GM23248 (cell line): ENCODE measurements at regions not wholly inside any gene's neighbourhood (a gene's known extent, or its start where the extent isn't known, plus 50 kb on each side); places are given as distances from the start of the nearest gene placed in this dataset.

ENCODE experiments used
- DNase-seq: peaks from one replicate; pipeline ENCODE4 v3.0.0-alpha.2; 2015
- H2AFZ ChIP-seq: fragments of 200-600 bp; sonication (generic); 2 replicates; pipeline ENCODE4 v1.6.1; 2016; ENCODE audit warnings: antibody characterized with exemption
- H3F3A ChIP-seq: fragments of 200-600 bp; sonication (generic); 2 replicates; pipeline ENCODE4 v1.6.1; 2016; ENCODE audit warnings: mild to moderate bottlenecking, antibody characterized with exemption, mixed run types; ENCODE audit not compliant: insufficient read depth
- H3K27ac ChIP-seq: fragments of 200-600 bp; sonication (generic); 2 replicates; pipeline ENCODE4 v1.5.1; 2016; ENCODE audit warnings: mild to moderate bottlenecking
- H3K27me3 ChIP-seq: fragments of 200-600 bp; sonication (generic); replicated peaks from 2 replicates; pipeline ENCODE4 v1.6.1; 2016; ENCODE audit warnings: mild to moderate bottlenecking; ENCODE audit not compliant: insufficient read depth
- H3K36me3 ChIP-seq: fragments of 200-600 bp; sonication (generic); 2 replicates; pipeline ENCODE4 v1.6.1; 2016; ENCODE audit warnings: low read depth, mild to moderate bottlenecking
- H3K4me1 ChIP-seq: fragments of 200-600 bp; sonication (generic); 2 replicates; pipeline ENCODE4 v1.6.1; 2016; ENCODE audit warnings: mild to moderate bottlenecking; ENCODE audit not compliant: insufficient read depth
- H3K4me2 ChIP-seq: fragments of 200-600 bp; sonication (generic); one replicate; pipeline ENCODE4 v1.6.1; 2016; ENCODE audit warnings: mild to moderate bottlenecking; ENCODE audit not compliant: unreplicated experiment
- H3K4me3 ChIP-seq: fragments of 200-600 bp; sonication (generic); 2 replicates; pipeline ENCODE4 v1.5.1; 2016; ENCODE audit warnings: mild to moderate bottlenecking
- H3K79me2 ChIP-seq: fragments of 200-600 bp; sonication (generic); 2 replicates; pipeline ENCODE4 v1.6.1; 2016; ENCODE audit warnings: mild to moderate bottlenecking; ENCODE audit not compliant: insufficient read depth
- H3K9ac ChIP-seq: fragments of 200-600 bp; sonication (generic); 2 replicates; pipeline ENCODE4 v1.6.1; 2016; ENCODE audit warnings: mild to moderate bottlenecking
- H3K9me2 ChIP-seq: fragments of 200-600 bp; sonication (generic); 2 replicates; pipeline ENCODE4 v1.6.1; 2016; ENCODE audit warnings: mixed run types, mild to moderate bottlenecking, moderate library complexity; ENCODE audit not compliant: insufficient read depth
- H3K9me3 ChIP-seq: fragments of 200-600 bp; sonication (generic); one replicate; pipeline ENCODE4 v1.6.1; 2017; ENCODE audit warnings: low read depth
- H4K20me1 ChIP-seq: fragments of 200-600 bp; sonication (generic); 2 replicates; pipeline ENCODE4 v1.6.0; 2016; ENCODE audit not compliant: insufficient read depth
- EZH2 ChIP-seq: fragments of 200-600 bp; sonication (generic); IDR thresholded peaks from 2 replicates; pipeline ENCODE4 v1.6.1; 2018; ENCODE audit warnings: antibody characterized with exemption, mild to moderate bottlenecking; ENCODE audit not compliant: insufficient read depth, poor library complexity, severe bottlenecking
- EZH2phosphoT487 ChIP-seq: fragments of 200-600 bp; sonication (generic); IDR thresholded peaks from 2 replicates; pipeline ENCODE4 v1.6.1; 2018; ENCODE audit warnings: antibody characterized with exemption, moderate library complexity, mild to moderate bottlenecking, low read depth; ENCODE audit not compliant: insufficient read depth
- WGBS, 2 experiments: methylation state at CpG; one replicate each; pipeline ENCODE4 v1.1.6; 2015 to 2017; ENCODE audit warnings: low lambda C conversion rate in 2 of 2, low coverage in 1 of 2; ENCODE audit errors: missing lambda C conversion rate in 2 of 2; 5-methylcytosine and 5-hydroxymethylcytosine counted together
- in situ Hi-C: fragments of 300-500 bp; cut with MboI; formaldehyde crosslinking; loops from 2 replicates; pipeline ENCODE4 v1.15.0; 2020

GRCh38 chr3:194806991-194807630 is 121.4 kb downstream of the FAM43A start:
- H3K27ac ChIP-seq: peak overlapping the region; percentile 64
- 22 to 26% methylated on average over 10 of the region's 10 CpGs for WGBS, 2 experiments
- peaks cover 15% of the 10 kb centered on the region for H3F3A ChIP-seq
- peaks cover 17% of the 10 kb centered on the region; the same call in 1 of the 2 replicates for H3K27me3 ChIP-seq
- peak overlapping the region; percentile 15; the same call in 1 of the 2 replicates for H3K4me3 ChIP-seq
- H3K9me2 ChIP-seq: no peaks in the 10 kb centered on the region
- H3K9ac ChIP-seq: peak overlapping the region; percentile 21; the same call in 1 of the 2 replicates
- peak; percentile 89 for DNase-seq
- in situ Hi-C loops: no loop called here
- TF ChIP-seq EZH2phosphoT487 (no peak), EZH2 (no peak)
- H3K4me2 ChIP-seq: peak overlapping the region; percentile 56
- no peaks in the 10 kb centered on the region for H3K79me2 ChIP-seq
- no peaks in the 10 kb centered on the region for H3K9me3 ChIP-seq
- peaks cover 25% of the 10 kb centered on the region for H3K4me1 ChIP-seq
- no peaks in the 10 kb centered on the region for H4K20me1 ChIP-seq
- no peaks in the 10 kb centered on the region for H3K36me3 ChIP-seq
- H2AFZ ChIP-seq: no peak overlapping the region

- 5 to 11% methylated on average over 3 of the region's 3 CpGs for WGBS, 2 experiments
- TF ChIP-seq EZH2phosphoT487: no peak
- no peak for TF ChIP-seq EZH2
- Histone ChIP-seq H4K20me1 (no peaks in the 10 kb centered on the region), H3F3A (peaks cover 15% of the 10 kb centered on the region), H3K4me3 (no peak overlapping the region), H3K27me3 (0 out of 2 replicates have a peak, but pooled peaks cover 4% of the 10 kb centered on the region), H3K9me3 (no peaks in the 10 kb centered on the region), H3K36me3 (no peaks in the 10 kb centered on the region), H3K79me2 (no peaks in the 10 kb centered on the region), H3K27ac (peak overlapping the region; percentile 20; the same call in 1 of the 2 replicates), H3K4me1 (peaks cover 25% of the 10 kb centered on the region), H3K9me2 (no peaks in the 10 kb centered on the region), H3K4me2 (no peak overlapping the region), H2AFZ (no peak overlapping the region), H3K9ac (no peak overlapping the region)
- in situ Hi-C loops: no loop called here
- peak; percentile 86 for DNase-seq
These were observed 123.0 kb downstream of the FAM43A start for GRCh38 chr3:194808640-194809097.

- H3K9ac ChIP-seq: no peak overlapping the region
- H2AFZ ChIP-seq: no peak overlapping the region
- TF ChIP-seq EZH2phosphoT487 (no peak), EZH2 (no peak)
- H3K4me2 ChIP-seq: no peak overlapping the region
- H4K20me1 ChIP-seq: no peaks in the 10 kb centered on the region
- peaks cover 1% of the 10 kb centered on the region; the same call in 1 of the 2 replicates for H3K27me3 ChIP-seq
- in situ Hi-C loops: no loop called here
- H3K4me3 ChIP-seq: no peak overlapping the region
- H3K36me3 ChIP-seq: no peaks in the 10 kb centered on the region
- H3F3A ChIP-seq: peaks cover 15% of the 10 kb centered on the region
- peaks cover 25% of the 10 kb centered on the region for H3K4me1 ChIP-seq
- no peaks in the 10 kb centered on the region for H3K9me2 ChIP-seq
- H3K9me3 ChIP-seq: no peaks in the 10 kb centered on the region
- WGBS, 2 experiments: 86 to 89% methylated on average over 6 of the region's 6 CpGs
- H3K27ac ChIP-seq: no peak overlapping the region
- no peak for DNase-seq
- no peaks in the 10 kb centered on the region for H3K79me2 ChIP-seq
These were observed 123.7 kb downstream of the FAM43A start for GRCh38 chr3:194809382-194809781.

GRCh38 chr3:194810076-194810475 is 124.4 kb downstream of the FAM43A start:
- H3K36me3 ChIP-seq: no peaks in the 10 kb centered on the region
- 90 to 94% methylated on average over 4 of the region's 4 CpGs for WGBS, 2 experiments
- H3K27me3 ChIP-seq: no peaks in the 10 kb centered on the region; the same call in 1 of the 2 replicates

More at GRCh38 chr3:194810076-194810475, 124.4 kb downstream of the FAM43A start:
- Histone ChIP-seq H3K27ac (no peak overlapping the region), H3K79me2 (no peaks in the 10 kb centered on the region), H3K9me3 (no peaks in the 10 kb centered on the region), H3K9me2 (no peaks in the 10 kb centered on the region), H3K4me2 (no peak overlapping the region), H3F3A (peaks cover 15% of the 10 kb centered on the region), H3K4me3 (no peak overlapping the region), H3K4me1 (peaks cover 25% of the 10 kb centered on the region), H3K9ac (no peak overlapping the region), H4K20me1 (no peaks in the 10 kb centered on the region), H2AFZ (no peak overlapping the region)
- in situ Hi-C loops: no loop called here
- no peak for DNase-seq
- TF ChIP-seq EZH2phosphoT487 (no peak), EZH2 (no peak)
